Left ventricle myocardium inferior (tissue), 1 donor: ENCODE measurements at regions not wholly inside any gene's neighbourhood (a gene's known extent, or its start where the extent isn't known, plus 50 kb on each side); places are given as distances from the start of the nearest gene placed in this dataset.
A peak's percentile ranks its signal among the peaks of the same experiment; 100 is the strongest.

Experiments
- DNase-seq: peaks from one replicate; pipeline ENCODE4 v3.0.0-alpha.2; 2020
- H3K27ac ChIP-seq: fragments of 200-600 bp; replicated peaks from 2 replicates; pipeline ENCODE4 v1.8.0; 2021
- H3K27me3 ChIP-seq: fragments of 200-600 bp; 2 replicates; pipeline ENCODE4 v1.8.0; 2021; ENCODE audit warnings: low read depth
- H3K36me3 ChIP-seq: fragments of 200-600 bp; 2 replicates; pipeline ENCODE4 v1.8.0; 2021
- H3K4me1 ChIP-seq: fragments of 200-600 bp; 2 replicates; pipeline ENCODE4 v1.8.0; 2021
- H3K4me3 ChIP-seq: fragments of 200-600 bp; 2 replicates; pipeline ENCODE4 v1.8.0; 2021; ENCODE audit warnings: mild to moderate bottlenecking, moderate library complexity
- H3K9me3 ChIP-seq: fragments of 200-600 bp; replicated peaks from 2 replicates; pipeline ENCODE4 v1.8.0; 2021
- CTCF ChIP-seq: fragments of 200-600 bp; IDR thresholded peaks from 2 replicates; pipeline ENCODE4 v1.8.0; 2021; ENCODE audit warnings: antibody characterized with exemption, mild to moderate bottlenecking, borderline replicate concordance
- intact Hi-C: fragments of 100-400 bp; cut with micrococcal nuclease; formaldehyde crosslinking; loops from one replicate; pipeline ENCODE4 v1.11.0; 2022
- donor health status: DM: no; HTN: yes; CAD: no; lungs with severe emphysema.

GRCh38 chr5:99104538-99105132, 175.8 kb upstream of the CHD1 start:
- TF ChIP-seq CTCF = peak; percentile 70
- no peak for DNase-seq
- Histone ChIP-seq H3K36me3 (no peaks in the 10 kb centered on the region), H3K4me1 (peaks cover 4% of the 10 kb centered on the region), H3K4me3 (no peak overlapping the region), H3K9me3 (no peaks in the 10 kb centered on the region), H3K27ac (no peak overlapping the region), H3K27me3 (peaks cover 12% of the 10 kb centered on the region)
- intact Hi-C loops = no loop called here

GRCh38 chr5:99102073-99102697, 173.4 kb upstream of the CHD1 start:
- Histone ChIP-seq H3K4me3 (no peak overlapping the region), H3K4me1 (peaks cover 4% of the 10 kb centered on the region), H3K9me3 (no peaks in the 10 kb centered on the region), H3K36me3 (no peaks in the 10 kb centered on the region), H3K27me3 (peaks cover 12% of the 10 kb centered on the region), H3K27ac (no peak overlapping the region)
- no peak for DNase-seq
- intact Hi-C loops = no loop called here
- TF ChIP-seq CTCF = no peak

- no peaks in the 10 kb centered on the region for H3K36me3 ChIP-seq
- H3K27ac ChIP-seq = no peak overlapping the region
- DNase-seq = no peak
- no peak for TF ChIP-seq CTCF
- peaks cover under 1% of the 10 kb centered on the region for H3K4me1 ChIP-seq
- no peaks in the 10 kb centered on the region for H3K9me3 ChIP-seq
- peaks cover 12% of the 10 kb centered on the region for H3K27me3 ChIP-seq
- no peak overlapping the region for H3K4me3 ChIP-seq
- intact Hi-C loops = no loop called here
Observed at GRCh38 chr5:99099691-99100090, 170.9 kb upstream of the CHD1 start.

GRCh38 chr5:99089822-99090549, 161.2 kb upstream of the CHD1 start:
- no peak for TF ChIP-seq CTCF
- Histone ChIP-seq H3K27me3 (peaks cover 12% of the 10 kb centered on the region), H3K9me3 (peaks cover 9% of the 10 kb centered on the region), H3K4me3 (no peak overlapping the region), H3K27ac (no peak overlapping the region), H3K4me1 (no peaks in the 10 kb centered on the region), H3K36me3 (no peaks in the 10 kb centered on the region)
- intact Hi-C loops = no loop called here
- no peak for DNase-seq

GRCh38 chr5:99088309-99088708, 159.5 kb upstream of the CHD1 start:
- DNase-seq = no peak
- no peak for TF ChIP-seq CTCF

More at GRCh38 chr5:99088309-99088708, 159.5 kb upstream of the CHD1 start:
- peaks cover 9% of the 10 kb centered on the region for H3K9me3 ChIP-seq
- no peaks in the 10 kb centered on the region for H3K4me1 ChIP-seq
- no peak overlapping the region for H3K4me3 ChIP-seq
- intact Hi-C loops = no loop called here
- no peaks in the 10 kb centered on the region for H3K36me3 ChIP-seq
- H3K27me3 ChIP-seq = peaks cover 12% of the 10 kb centered on the region
- H3K27ac ChIP-seq = no peak overlapping the region
